ENCODE measurements at regions not wholly inside any gene's neighbourhood (a gene's known extent, or its start where the extent isn't known, plus 50 kb on each side); places are given as distances from the start of the nearest gene placed in this dataset.

GRCh38 chr9:107211284-107211923 is 71.7 kb upstream of the RAD23B start:
- no peak for DNase-seq

DNA sequence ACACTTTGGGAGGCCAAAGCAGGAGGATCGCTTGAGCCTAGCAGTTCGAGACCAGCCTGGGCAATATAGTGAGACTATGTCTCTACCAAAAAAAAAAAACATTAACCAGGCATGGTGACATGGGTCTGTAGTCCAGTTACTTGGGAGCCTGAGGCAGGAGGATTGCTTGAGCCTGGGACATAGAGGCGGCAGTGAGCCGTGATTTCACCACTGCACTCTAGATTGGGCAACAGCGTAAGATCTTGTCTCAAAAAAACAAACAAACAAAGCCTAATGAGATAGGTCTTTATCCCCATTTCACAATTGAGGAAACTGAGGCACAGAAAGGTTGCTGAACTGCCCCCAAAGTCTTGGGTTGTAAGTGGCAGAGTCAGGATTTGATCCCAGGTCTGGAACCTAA is 70.5 kb upstream of the RAD23B start:
- no peak for DNase-seq

- DNase-seq: no peak
Observed at GRCh38 chr9:107213080-107213479, 70.0 kb upstream of the RAD23B start.

- DNase-seq: no peak
Observed at GRCh38 chr9:107213561-107214028, 69.5 kb upstream of the RAD23B start.

DNA sequence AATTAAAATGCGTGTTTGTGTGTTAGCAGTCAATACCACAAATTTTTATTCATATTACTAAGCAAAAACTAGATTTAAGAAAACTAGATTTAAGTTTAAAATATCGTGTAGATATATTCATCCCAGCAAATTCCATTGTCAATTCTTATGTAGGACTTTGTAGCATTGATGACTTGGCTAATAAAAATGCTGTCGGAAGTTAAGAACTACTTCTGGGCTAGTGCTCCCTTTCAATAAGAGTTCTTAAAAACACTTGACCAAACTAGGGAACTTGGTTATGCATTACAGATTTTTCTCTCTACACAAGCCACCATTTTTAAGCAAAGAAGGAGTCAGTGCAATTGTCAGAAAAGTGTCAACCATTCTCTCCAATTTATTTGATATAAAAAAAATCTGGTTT is 68.7 kb upstream of the RAD23B start:
- no peak for DNase-seq

GRCh38 chr9:107214915-107215314 is 68.2 kb upstream of the RAD23B start:
- no peak for DNase-seq

- DNase-seq: no peak
Observed at GRCh38 chr9:107215381-107215780, 67.7 kb upstream of the RAD23B start.

GRCh38 chr9:107216329-107216728 is 66.8 kb upstream of the RAD23B start:
- DNase-seq: no peak

DNA sequence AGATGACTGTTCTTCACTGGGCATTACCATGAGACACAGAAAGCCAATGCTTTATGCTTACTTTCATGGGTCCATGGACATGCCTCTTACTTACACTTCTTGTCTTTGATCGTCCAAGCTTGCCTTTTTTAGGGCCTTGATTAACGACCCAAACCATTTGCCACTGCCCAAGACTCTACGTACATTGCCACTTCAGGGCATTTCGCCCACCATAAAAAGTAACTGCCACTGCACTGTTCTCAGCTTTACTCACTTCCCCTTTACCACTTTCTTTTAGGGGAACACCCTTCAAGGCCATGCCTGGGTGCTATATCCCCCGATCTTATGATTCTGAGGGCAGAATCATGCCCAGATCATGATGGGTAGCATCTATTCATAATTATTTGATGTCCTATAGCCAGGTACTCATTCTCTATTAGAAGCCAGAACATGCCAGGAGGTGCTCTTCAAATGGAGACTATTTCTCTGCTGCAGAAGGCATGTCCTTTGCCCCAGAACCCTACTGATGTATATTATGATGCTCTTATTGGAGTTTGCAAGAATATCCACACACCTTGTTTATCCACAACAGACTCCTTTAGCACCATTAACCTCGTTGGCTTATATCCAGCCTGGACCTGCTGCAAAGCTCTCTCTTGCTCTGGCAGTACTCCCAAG is 64.1 kb upstream of the RAD23B start:
- DNase-seq: peak; percentile 35

- no peak for DNase-seq
Observed at GRCh38 chr9:107219486-107220077, 63.5 kb upstream of the RAD23B start.

DNA sequence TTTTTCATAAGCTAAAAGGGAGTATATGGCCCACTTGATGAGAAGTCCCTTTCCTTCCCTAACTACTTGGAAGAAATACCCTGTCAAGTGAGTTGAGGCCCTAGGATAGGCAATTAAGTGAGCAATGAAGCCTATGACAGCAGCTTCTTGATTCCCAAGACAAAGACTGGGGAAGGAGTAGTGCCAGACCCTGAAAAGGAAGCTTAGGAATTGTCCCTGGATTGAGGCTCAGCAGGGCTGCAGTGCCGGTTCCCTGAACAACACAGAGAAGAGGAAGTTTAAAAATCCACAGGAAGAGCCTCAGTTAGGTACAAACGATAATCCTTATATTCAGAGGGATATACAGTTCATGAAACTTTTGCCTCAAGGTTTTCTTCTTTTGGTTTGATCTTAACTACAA is 61.8 kb upstream of the RAD23B start:
- DNase-seq: no peak

- no peak for DNase-seq
Observed at GRCh38 chr9:107222020-107222522, 61.0 kb upstream of the RAD23B start.

- no peak for DNase-seq
Observed at GRCh38 chr9:107223381-107223780, 59.7 kb upstream of the RAD23B start.

GRCh38 chr9:107224252-107224651 is 58.8 kb upstream of the RAD23B start:
- DNase-seq: no peak

DNA sequence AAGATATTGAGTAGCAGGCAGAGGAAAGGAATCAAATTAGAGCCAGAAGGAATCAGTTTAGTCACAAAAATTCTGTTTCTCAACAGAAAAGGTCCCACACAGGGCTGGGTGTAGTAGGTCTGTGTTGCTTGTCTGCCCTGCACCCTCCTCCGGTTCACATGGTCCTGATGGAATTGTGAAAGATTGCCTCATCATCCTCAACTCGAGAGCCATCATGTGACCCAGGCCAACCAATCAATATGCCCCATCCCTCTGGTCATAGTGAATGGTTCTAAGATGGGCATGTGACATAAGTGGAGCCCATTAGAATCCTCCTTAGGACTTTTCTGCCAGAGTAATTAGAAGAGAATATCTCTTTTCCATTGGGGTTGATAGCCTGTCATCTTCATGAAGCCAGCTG is 56.7 kb upstream of the RAD23B start:
- no peak for DNase-seq

DNA sequence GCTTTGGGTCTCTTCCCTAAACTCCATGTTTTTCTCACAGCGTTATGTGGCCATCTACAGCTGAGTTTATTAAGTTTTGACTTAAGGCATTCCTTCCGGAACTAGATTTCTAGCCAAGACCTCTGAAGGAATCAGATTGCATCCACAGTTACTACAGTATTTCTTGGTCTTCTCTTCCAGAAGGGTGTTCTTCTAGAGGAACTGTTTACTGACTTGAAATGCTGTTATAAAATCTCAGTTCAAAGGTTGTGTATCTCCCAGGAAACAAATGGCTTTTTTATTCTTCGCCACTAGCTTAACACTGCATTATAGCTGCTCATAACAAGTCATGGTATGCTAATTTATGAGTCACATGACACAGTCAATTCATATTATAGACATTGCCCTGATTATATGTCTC is 55.3 kb upstream of the RAD23B start:
- DNase-seq: no peak

DNA sequence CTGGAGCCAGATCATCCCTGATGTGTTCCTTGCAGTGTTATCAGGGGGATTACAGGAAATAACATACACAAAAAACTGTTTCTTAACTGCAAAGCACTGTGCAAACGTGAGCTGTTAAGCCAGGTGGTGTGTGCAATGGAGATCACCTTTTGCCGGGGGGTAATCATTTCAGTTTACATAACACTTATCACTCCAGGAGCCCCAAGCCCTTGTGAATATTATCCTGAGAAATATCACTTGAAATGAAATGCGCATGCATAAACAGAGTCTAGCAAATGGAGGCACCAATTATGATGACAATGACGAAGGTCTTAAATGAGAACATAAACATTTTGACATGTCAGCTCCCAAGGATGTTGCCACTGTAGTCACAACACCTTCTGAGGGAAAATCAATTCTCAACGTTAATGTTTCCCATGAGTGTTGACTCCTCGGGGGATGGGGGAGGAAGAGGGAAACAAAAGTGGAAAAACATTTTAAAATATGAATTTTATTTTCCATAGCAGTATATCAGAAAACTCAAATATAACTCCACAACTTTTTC is 54.5 kb upstream of the RAD23B start:
- no peak for DNase-seq

DNA sequence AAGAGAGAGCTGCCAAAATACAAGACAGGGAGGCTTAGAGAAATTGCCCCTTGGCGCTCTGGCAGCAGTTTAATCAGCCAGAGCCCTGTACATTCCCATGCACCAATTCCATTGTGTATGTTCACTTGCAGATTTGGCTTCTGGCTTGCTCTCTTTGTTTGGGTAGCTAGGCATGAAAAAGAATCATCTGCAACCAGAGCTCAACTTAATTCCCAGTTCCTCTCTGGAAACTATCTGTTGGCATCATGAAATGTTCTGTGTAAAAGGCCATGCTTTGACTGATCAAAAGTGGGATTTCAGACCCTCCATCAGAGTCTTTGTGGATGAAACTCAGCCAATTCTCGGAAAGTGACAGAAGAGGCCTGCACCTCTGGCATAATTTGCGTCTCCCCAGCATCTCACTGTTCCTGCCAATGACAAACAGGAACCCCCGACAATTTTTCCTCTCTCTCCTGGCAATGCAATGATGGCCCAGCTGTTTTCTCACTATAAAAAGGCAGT is 53.8 kb upstream of the RAD23B start:
- no peak for DNase-seq

Data from left kidney (tissue), 1 donor.